GM12872 (cell line): ENCODE measurements at regions not wholly inside any gene's neighbourhood (a gene's known extent, or its start where the extent isn't known, plus 50 kb on each side); places are given as distances from the start of the nearest gene placed in this dataset.

Experiments
- TF ChIP-seq, protein P1 (sequence below): IDR thresholded peaks from 3 replicates; pipeline ENCODE4 v1.5.1; 2011; ENCODE audit warnings: low read depth, mild to moderate bottlenecking, low read length, moderate library complexity; ENCODE audit not compliant: insufficient read depth

DNA sequence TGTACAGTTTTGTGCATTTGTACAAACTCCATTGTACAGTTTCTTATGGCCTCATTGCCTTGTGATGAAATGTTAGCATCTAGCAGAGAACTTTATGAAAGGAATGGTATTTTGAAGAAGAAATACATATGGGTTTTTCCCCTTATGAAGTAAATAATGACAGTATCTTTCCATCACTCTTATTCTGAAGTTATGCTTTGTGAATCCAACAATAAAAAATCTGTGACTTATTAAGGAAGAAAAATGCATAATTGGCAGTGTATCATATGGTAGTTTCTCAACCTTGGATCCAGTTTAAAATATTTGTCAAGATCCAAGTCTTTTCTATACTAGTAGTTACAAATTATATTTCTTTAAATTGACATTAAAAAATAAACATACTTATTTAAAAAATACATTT is 859.1 kb upstream of the FLRT2 start:
- TF ChIP-seq, protein P1, sequence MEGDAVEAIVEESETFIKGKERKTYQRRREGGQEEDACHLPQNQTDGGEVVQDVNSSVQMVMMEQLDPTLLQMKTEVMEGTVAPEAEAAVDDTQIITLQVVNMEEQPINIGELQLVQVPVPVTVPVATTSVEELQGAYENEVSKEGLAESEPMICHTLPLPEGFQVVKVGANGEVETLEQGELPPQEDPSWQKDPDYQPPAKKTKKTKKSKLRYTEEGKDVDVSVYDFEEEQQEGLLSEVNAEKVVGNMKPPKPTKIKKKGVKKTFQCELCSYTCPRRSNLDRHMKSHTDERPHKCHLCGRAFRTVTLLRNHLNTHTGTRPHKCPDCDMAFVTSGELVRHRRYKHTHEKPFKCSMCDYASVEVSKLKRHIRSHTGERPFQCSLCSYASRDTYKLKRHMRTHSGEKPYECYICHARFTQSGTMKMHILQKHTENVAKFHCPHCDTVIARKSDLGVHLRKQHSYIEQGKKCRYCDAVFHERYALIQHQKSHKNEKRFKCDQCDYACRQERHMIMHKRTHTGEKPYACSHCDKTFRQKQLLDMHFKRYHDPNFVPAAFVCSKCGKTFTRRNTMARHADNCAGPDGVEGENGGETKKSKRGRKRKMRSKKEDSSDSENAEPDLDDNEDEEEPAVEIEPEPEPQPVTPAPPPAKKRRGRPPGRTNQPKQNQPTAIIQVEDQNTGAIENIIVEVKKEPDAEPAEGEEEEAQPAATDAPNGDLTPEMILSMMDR, result no peak

DNA sequence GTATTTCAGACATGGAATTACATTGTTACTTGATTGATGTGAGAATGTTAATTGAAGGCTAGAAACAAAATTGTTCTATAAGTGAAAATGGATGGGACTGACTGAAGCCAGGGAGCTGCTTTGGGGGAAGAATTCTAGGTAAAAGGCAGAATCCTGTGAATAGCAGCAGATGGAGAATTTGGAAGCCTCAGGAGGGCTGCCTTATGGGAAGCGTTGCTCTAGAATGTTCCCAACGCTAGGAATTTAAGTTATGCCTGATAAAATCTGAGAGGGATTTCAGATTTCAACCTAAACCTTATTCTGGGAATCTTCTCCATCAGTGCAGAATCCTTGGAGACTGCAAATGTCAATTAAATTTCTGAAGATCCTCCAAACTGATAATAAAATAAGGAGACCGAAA is 858.2 kb upstream of the FLRT2 start:
- TF ChIP-seq, protein P1, result no peak

DNA sequence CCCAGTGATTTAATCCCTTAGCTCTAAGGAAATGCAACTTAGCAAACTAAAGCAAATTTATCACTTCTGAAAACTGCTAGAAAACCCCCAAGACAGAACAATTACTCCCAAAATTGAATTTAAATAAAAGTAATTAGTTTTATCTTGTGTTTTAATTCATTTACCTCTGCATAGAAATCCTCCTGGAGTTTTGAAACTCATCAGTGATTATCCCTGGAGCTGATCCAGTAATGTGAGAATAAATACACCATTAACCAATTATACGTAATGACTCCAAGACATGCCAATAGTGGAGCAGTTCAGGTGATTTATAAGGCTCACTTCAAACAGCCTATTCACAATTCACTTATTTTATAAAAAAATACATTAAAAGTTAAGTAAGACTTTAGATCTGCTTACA is 855.3 kb upstream of the FLRT2 start:
- TF ChIP-seq, protein P1, result no peak

DNA sequence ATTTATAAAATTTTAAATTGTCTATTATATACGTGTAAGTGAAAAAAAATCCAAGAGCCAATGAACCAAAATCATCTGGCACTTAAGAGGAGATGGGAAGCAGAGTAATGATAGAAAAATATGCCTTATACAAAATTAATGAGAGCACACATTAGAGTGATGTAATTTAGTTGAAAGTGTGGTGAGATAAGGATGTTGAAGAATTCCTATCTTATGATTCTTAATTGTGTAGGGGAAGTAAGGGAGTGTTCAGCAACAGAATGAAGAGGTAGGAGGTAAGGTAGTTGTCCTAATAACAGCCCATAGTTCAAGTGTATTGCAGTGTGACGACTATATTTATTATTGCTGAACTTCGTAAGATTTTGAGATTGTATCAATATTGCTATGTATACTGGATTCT is 843.4 kb upstream of the FLRT2 start:
- TF ChIP-seq, protein P1, result no peak

- TF ChIP-seq, protein P1, result no peak
These were observed 841.5 kb upstream of the FLRT2 start for GRCh38 chr14:84688297-84689025.

- TF ChIP-seq, protein P1, result no peak
These were observed 835.8 kb upstream of the FLRT2 start for GRCh38 chr14:84694161-84694560.

GRCh38 chr14:84704601-84705000 is 825.3 kb upstream of the FLRT2 start:
- TF ChIP-seq, protein P1, result no peak
